SK-MEL-5 (cell line): ENCODE measurements at regions not wholly inside any gene's neighbourhood (a gene's known extent, or its start where the extent isn't known, plus 50 kb on each side); places are given as distances from the start of the nearest gene placed in this dataset.
A peak's percentile ranks its signal among the peaks of the same experiment; 100 is the strongest.

Experiments used
- DNase-seq: peaks from one replicate; pipeline ENCODE4 v3.0.0-alpha.2; 2016; ENCODE audit warnings: low read depth, low spot score
- in situ Hi-C: cut with HindIII; loops from 2 replicates; pipeline ENCODE4 v1.10.0; 2016; ENCODE audit warnings: low sequenced_read_pairs, high pct_unique_total_duplicates, low pct_unique_long_range_greater_than_20kb

GRCh38 chr3:94515983-94516382, 453.1 kb downstream of the NSUN3 start:
- DNase-seq, result no peak
- in situ Hi-C loops, result no loop called here

GRCh38 chr3:94520364-94520763, 457.5 kb downstream of the NSUN3 start:
- in situ Hi-C loops, result no loop called here
- DNase-seq, result no peak

- peak; percentile 17 for DNase-seq
These were observed 459.6 kb downstream of the NSUN3 start for GRCh38 chr3:94522488-94522887.

GRCh38 chr3:94524102-94524919, 461.4 kb downstream of the NSUN3 start:
- in situ Hi-C loops, result no loop called here

More at GRCh38 chr3:94522488-94522887, 459.6 kb downstream of the NSUN3 start:
- in situ Hi-C loops, result no loop called here

GRCh38 chr3:94525043-94525442, 462.2 kb downstream of the NSUN3 start:
- in situ Hi-C loops, result no loop called here
- peak; percentile 77 for DNase-seq

More at GRCh38 chr3:94524102-94524919, 461.4 kb downstream of the NSUN3 start:
- no peak for DNase-seq

GRCh38 chr3:94529816-94530215, 467.0 kb downstream of the NSUN3 start:
- no peak for DNase-seq
- in situ Hi-C loops, result no loop called here

GRCh38 chr3:94532951-94533350, 470.1 kb downstream of the NSUN3 start:
- in situ Hi-C loops, result no loop called here
- no peak for DNase-seq

- no peak for DNase-seq
- in situ Hi-C loops, result no loop called here
These were observed 477.1 kb downstream of the NSUN3 start for GRCh38 chr3:94539937-94540336.

GRCh38 chr3:94543161-94543560, 480.3 kb downstream of the NSUN3 start:
- DNase-seq, result no peak
- in situ Hi-C loops, result no loop called here

GRCh38 chr3:94544131-94544789, 481.4 kb downstream of the NSUN3 start:
- no peak for DNase-seq

GRCh38 chr3:94548581-94549316, 485.9 kb downstream of the NSUN3 start:
- in situ Hi-C loops, result no loop called here
- no peak for DNase-seq

More at GRCh38 chr3:94544131-94544789, 481.4 kb downstream of the NSUN3 start:
- in situ Hi-C loops, result no loop called here

GRCh38 chr3:94561094-94561493, 498.2 kb downstream of the NSUN3 start:
- in situ Hi-C loops, result no loop called here

GRCh38 chr3:94564247-94564646, 501.4 kb downstream of the NSUN3 start:
- DNase-seq, result no peak
- in situ Hi-C loops, result no loop called here

More at GRCh38 chr3:94561094-94561493, 498.2 kb downstream of the NSUN3 start:
- DNase-seq, result no peak

GRCh38 chr3:94568041-94568440, 505.2 kb downstream of the NSUN3 start:
- in situ Hi-C loops, result no loop called here
- no peak for DNase-seq

- DNase-seq, result no peak
- in situ Hi-C loops, result no loop called here
These were observed 510.5 kb downstream of the NSUN3 start for GRCh38 chr3:94573337-94573736.

GRCh38 chr3:94587291-94587690, 524.4 kb downstream of the NSUN3 start:
- no peak for DNase-seq
- in situ Hi-C loops, result no loop called here

- peak; percentile 21 for DNase-seq
- in situ Hi-C loops, result no loop called here
These were observed 530.8 kb downstream of the NSUN3 start for GRCh38 chr3:94593526-94594150.

GRCh38 chr3:94596141-94596540, 533.3 kb downstream of the NSUN3 start:
- DNase-seq, result no peak
- in situ Hi-C loops, result no loop called here
